ENCODE measurements at regions not wholly inside any gene's neighbourhood (a gene's known extent, or its start where the extent isn't known, plus 50 kb on each side); places are given as distances from the start of the nearest gene placed in this dataset.

- intact Hi-C loops (cut with micrococcal nuclease): no loop called here
Observed at GRCh38 chr17:14833201-14833785, 431.8 kb downstream of the PMP22 start.

DNA sequence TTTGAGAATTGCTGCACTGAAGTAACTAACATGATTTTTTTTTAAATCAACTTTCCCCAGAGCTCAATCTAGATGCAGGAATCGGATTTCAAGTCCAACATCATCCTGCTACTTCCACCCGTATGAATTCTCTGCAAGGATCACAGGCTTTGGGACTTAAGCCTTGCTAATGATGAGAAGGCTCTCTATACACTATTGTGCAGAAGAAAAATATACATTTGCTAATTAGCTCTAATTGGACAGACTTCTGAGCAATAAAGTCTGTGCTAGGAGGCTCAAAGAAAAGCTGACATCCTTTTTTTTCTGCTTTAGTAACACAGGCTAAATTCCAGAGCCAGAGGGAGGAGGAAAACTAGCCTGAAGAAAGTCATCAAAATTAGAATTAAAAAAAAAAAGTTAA lies 433.6 kb downstream of the PMP22 start:
- intact Hi-C loops (cut with micrococcal nuclease): no loop called here

DNA sequence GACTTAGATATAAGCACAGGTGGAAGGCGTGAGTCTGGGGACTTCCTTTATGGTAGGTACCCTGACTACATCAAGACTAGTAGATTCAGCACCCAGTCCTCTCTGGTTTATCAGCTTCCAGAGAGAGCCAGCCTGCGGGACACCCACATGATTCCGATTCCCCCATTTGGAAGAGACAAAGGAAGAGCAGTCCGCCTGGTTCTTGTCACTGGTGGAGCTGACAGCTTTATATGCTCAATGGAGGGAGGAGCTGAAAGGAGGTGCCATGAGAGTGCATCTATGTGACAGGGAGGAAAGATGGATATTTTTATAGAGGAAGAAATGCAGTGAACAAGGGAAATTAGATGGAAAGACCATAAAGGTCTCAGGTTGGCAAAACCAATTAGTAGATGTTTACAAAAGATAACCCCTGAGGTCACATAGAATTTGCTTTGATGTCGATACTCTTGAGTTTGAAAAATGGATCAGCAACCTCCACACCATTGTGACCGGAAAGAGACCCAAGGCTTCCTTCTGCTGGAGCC lies 437.7 kb downstream of the PMP22 start:
- intact Hi-C loops (cut with micrococcal nuclease): no loop called here

GRCh38 chr17:14826358-14826757 lies 438.8 kb downstream of the PMP22 start:
- intact Hi-C loops (cut with micrococcal nuclease): no loop called here

GRCh38 chr17:14818469-14818868 lies 446.7 kb downstream of the PMP22 start:
- intact Hi-C loops (cut with micrococcal nuclease): no loop called here

DNA sequence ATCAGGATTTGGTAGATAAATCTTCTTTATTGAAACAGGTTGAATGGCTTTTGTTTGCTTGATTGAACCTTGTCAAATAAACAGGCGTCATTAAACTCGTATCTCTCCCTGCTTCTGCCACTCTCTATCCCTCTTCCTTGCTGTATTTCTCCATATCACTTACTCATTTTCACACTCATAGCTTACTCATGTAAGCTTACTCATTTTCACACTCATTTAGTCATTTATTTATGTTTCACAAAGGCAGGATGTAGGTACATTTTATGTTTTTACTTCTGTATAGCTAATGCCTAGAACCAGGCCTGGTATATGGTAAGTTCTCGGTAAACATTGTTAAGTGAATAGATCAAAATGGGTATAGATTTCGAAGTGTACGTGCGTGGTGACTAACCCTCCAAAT lies 450.0 kb downstream of the PMP22 start:
- intact Hi-C loops (cut with micrococcal nuclease): no loop called here

DNA sequence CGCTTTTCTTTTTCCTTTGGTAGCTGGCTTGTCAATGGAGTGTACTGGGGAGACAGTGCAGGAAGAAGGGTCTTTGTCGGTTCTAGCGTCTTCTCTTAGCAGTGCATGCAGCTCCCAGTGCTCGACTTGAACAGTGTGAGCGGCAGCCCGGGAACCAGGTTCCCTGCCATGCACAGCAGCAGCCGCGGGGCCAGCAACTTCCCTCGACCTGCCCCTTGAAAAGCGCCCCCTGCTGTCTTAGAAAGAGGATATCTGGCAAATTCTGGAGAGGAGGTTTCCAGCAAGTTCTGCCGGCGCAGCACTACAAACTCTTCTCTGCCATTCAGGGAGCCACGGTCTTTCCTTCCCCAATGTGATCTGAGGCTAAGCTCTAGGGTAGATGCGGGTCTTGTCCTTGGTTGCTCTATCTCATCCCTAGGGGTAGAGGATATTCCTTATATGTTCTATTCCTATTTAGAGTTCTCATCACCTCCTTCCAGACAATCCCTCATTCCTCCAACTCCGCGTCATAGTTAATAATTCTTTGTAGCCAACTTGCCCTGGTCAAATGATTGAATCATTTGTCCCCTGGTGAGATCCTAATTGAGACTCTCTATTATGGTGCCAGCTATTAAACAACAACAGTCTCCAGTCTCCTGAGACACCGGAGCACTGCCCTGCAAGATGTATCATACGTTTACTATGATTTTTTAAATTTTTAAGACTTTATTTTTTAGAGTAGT lies 451.3 kb downstream of the PMP22 start:
- intact Hi-C loops (cut with micrococcal nuclease): loop anchor here (1.0 kb wide), 1 partner anchor 1220 kb away; no protein-coding TSS in a partner anchor

GRCh38 chr17:14808425-14808824 lies 456.7 kb downstream of the PMP22 start:
- intact Hi-C loops (cut with micrococcal nuclease): no loop called here

DNA sequence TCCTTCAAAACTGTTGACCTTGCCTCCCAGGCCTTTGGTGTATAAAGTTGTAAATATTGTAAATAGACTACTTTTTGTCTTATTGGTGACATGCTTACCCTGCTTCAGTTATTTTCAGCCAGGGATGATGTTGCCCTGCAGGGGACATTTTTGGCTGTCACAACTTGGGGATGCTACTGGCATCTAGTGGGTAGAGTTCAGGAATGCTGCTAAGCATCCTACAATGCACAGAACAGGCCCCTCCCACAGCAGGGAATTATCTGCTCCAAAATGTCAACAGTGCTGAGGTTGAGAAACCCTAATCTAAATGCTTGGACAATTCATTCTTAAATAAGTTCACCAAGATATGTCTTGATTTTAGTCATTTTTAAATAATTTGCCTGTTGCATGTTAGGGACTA lies 459.8 kb downstream of the PMP22 start:
- intact Hi-C loops (cut with micrococcal nuclease): no loop called here

- intact Hi-C loops (cut with micrococcal nuclease): no loop called here
Observed at GRCh38 chr17:14803826-14804225, 461.3 kb downstream of the PMP22 start.

DNA sequence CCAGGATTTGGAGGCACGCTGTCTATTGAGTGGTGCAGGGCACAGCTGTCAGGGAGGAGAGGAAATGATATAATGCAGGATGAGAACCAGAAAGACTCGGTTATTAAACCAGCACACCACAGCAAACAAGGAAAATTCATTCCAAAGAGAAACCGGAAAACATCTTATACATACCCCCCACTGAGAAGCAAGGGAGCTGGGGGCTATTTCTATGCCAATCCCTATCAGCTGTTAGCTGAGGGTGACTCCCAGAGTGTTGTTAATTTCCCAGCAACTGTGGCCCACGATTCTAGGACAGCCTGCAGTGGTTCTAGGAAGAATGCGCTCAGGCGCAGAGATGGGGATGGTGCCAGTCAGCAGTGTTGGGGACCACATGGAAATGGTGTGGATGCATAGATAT lies 467.3 kb downstream of the PMP22 start:
- intact Hi-C loops (cut with micrococcal nuclease): no loop called here

DNA sequence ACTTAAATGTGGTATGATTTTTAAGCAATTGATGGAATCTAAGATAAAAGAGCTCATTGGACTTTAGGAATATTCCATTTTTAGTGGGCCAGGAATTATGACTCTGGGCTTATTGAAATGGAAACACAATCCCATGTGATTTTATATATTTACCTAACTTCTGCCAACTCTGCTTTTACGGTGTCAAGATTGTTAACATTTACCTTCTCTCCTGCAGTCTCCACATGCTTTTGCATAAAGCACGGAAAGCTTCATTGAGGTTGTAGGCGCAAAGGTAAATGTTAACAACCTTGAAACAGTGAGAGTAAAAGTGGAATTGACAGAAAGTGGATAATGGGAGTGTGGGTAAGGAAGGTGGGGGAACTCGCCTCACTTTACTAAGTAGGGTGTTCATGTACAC lies 468.1 kb downstream of the PMP22 start:
- intact Hi-C loops (cut with micrococcal nuclease): no loop called here

- intact Hi-C loops (cut with micrococcal nuclease): no loop called here
Observed at GRCh38 chr17:14794961-14795360, 470.2 kb downstream of the PMP22 start.

DNA sequence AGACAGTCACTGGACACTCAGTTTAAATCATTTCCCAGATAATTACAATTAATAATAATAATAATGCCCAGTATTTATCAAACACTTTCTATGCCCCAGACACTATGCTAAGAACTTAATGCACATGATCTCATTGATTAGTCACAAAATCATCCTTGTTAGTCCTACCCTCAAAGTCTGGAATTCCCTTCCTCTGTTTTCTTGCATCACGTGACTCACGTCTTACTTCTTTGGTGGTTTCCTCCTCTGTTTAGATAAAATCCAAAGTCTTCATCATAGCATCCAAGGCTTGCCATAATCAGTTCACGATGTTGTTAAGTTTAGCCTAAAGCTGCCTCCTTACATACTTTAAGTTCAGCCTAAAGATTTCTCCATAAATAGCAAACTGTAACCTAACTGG lies 471.9 kb downstream of the PMP22 start:
- intact Hi-C loops (cut with micrococcal nuclease): no loop called here

DNA sequence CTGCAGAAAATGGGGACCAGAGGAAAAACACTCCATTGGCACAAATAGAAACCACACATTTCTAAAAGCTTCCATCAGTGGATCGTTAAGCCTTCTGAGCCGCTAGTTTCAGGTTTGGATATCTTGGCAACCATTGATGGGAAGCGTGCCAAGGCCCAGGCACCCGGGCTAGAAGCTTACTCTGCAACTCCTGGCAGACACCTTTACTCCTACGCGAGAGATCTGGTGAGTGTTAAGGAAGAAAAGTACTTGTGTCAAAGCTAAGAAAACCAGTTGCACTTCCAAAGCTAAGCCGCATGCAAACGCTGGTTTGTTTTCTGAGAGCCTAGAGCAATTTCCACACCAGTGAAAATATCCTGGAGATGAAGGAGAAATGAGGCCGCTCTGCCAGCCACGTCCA lies 472.4 kb downstream of the PMP22 start:
- intact Hi-C loops (cut with micrococcal nuclease): no loop called here

DNA sequence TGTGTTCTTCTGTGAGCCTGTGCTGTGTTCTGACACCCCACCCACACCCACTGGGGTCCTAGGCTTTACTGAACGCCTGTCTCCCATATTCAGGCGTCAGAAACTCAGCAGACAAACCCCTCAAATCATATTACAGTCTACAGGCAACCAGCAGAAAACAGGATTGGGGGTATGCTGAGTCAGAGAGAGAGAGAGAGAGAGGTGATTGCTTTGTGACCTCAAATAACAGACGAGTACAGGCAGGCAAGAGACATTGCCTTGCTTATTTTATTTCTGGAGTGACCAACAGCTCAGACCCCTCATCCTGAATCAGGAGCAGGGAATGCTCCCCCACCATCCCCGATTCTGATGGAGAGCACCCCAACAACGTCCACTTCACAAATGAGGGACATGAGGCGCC lies 473.9 kb downstream of the PMP22 start:
- intact Hi-C loops (cut with micrococcal nuclease): no loop called here

DNA sequence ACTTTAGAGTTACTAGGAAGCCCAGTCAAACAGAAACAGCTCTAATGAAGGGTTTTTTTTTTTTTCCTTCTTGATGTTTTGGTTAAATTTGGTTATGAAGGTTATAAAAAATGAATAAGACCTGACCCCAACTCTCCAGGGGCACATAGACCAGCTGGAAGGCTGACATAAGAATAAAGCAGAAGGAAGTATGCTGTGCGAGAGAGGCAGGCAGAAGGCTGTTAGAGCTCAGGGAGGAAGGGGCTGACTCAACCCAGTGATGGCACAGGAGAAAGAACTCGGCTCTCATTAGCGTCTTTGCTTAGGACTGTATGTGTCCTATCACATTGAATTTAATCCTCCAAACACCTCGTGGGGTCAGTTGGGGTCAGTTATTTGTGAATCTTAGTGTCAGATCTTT lies 474.6 kb downstream of the PMP22 start:
- intact Hi-C loops (cut with micrococcal nuclease): no loop called here

GRCh38 chr17:14784997-14785696 lies 480.0 kb downstream of the PMP22 start:
- intact Hi-C loops (cut with micrococcal nuclease): loop anchor here (1.0 kb wide), 1 partner anchor 1190 kb away; no protein-coding TSS in a partner anchor

- intact Hi-C loops (cut with micrococcal nuclease): no loop called here
Observed at GRCh38 chr17:14781123-14781522, 480.2 kb downstream of the HS3ST3B1 start.

GRCh38 chr17:14780097-14780651 lies 479.3 kb downstream of the HS3ST3B1 start:
- intact Hi-C loops (cut with micrococcal nuclease): no loop called here

- intact Hi-C loops (cut with micrococcal nuclease): no loop called here
Observed at GRCh38 chr17:14779241-14779640, 478.4 kb downstream of the HS3ST3B1 start.

DNA sequence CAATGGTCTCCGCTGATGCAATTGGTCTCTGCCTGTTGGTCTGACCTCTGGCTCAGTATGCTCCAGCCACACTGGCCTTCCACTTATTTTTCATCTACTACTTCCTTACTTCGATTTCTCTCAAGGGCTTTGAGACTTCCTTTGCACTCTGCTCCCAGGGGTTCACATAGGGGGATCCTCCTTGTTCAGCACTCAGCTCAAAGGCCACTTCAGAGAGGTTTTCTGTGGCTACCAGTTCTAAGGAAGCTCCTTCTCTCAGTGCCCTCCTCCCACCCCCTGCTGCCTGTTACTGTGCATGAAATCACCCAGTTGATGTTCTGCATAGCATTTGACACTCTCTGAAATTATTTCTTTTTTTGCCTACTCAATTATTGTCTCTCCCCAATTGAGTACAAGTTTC lies 476.4 kb downstream of the HS3ST3B1 start:
- intact Hi-C loops (cut with micrococcal nuclease): no loop called here

All from T-helper 1 cell treated with Interleukin-12 subunit alpha and Interleukin-12 subunit beta and Interleukin-4 antibody, amounts not matched to agents 30 ng/mL and 1 ng/mL, for 36 hours (primary cell).